Activated naive CD4-positive, alpha-beta T cell treated with anti-CD3 and anti-CD28 coated beads, Interleukin-2, amount 50 U/mL, for 72 hours (primary cell): ENCODE measurements at regions not wholly inside any gene's neighbourhood (a gene's known extent, or its start where the extent isn't known, plus 50 kb on each side); places are given as distances from the start of the nearest gene placed in this dataset.

Experiments used
- ATAC-seq, 2 donors: fragments of 150-1000 bp; cut with Tn5 transposase; 2 replicates each; pipeline ENCODE4 v1.10.0; 2021; ENCODE audit warnings: mild to moderate bottlenecking in 2 of 2, moderate library complexity in 2 of 2
- DNase-seq, 2 donors: peaks; one replicate each; pipeline ENCODE4 v3.0.0; 2021 to 2022; ENCODE audit warnings: low spot score in 2 of 2
- H3K27ac Mint-ChIP-seq, 2 donors: one replicate each; pipeline ENCODE4 v1.8.0; 2022; ENCODE audit warnings: mild to moderate bottlenecking in 2 of 2, mixed read lengths in 2 of 2
- H3K36me3 Mint-ChIP-seq, 2 donors: one replicate each; pipeline ENCODE4 v1.8.0; 2022; ENCODE audit warnings: mixed read lengths in 2 of 2
- H3K9me3 Mint-ChIP-seq, 2 donors: one replicate each; pipeline ENCODE4 v1.8.0; 2022; ENCODE audit warnings: mixed read lengths in 2 of 2

DNA sequence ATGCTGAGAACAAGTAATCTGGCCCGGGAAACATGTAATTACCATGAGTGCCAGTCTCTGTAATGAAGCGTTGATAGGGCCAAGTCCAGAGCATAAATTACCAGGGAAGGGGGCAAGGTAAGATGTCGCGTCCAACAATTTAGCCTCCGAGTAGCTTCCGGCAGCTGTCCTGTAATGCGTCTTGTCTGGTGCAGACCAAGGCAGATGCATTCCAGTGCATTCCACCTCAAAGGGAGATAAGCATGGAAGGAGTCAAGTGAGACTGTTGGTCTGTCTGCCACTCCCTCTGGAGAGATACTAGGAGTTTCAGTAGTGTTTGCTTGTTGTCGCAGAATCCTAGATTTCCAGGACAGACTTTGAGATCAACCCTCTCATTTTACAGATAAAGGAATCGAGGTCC lies 218.3 kb downstream of the AACS start:
- no peak for DNase-seq
- no peaks in the 10 kb centered on the region for H3K36me3 Mint-ChIP-seq
- ATAC-seq = no peak
- peaks cover 0 to 3% of the 10 kb centered on the region in 2 donors for H3K9me3 Mint-ChIP-seq
- H3K27ac Mint-ChIP-seq = no peak overlapping the region

DNA sequence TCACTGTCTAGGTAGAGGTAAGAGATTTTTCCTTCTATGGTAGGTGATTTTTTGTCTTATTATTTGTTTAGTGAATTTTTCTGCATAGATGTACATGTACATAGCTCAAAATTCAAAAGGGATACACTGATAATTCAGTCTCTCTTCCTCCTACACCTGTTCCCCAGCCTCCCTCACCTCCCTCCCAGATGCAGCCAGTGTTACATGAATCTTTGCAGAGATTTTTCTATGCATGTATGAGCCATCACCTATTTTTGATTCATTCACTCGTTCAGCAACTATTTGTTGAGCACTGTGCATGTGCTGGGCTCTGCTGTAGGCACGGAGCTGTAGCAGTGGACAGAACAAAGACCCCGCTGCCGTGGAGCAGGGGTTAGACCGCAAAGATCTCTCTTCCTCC lies 218.9 kb downstream of the AACS start:
- Mint-ChIP-seq H3K9me3 (peaks cover 0 to 3% of the 10 kb centered on the region in 2 donors), H3K36me3 (no peaks in the 10 kb centered on the region), H3K27ac (no peak overlapping the region)
- no peak for DNase-seq
- no peak for ATAC-seq

DNA sequence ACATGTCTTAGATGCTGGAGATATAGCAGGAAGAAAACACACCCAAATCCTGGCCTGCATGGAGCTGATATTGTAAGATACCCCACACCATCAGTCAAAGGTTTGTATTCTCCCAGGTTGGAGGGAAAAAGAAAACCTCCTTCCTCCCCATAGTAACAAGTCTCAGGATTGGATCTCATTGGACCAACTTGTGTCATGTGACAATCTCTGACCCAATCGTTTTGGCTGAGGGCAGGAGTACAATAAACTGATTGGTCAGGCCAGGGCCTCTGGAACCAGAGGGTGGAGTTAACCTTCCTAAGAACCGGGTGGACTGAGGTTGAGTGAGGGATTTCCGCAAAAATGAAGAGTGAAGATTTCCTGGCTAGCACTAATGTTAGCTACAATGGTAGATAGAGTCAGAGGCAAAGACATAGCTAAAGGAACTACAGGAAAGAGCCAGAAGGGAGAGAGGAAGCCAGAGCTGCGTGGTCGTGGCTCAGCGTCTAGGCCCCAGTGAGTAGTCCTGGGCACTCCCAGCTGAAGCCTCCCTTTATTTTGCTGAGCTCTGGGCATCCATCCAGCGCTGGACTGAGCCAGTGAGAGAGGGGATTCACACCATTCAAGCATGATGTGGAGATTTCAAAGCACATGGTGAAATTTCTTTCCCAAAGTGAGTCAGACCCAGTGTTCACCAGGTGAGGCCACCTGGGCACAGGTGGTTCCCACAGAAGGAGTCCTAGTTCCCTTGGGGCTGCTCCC lies 219.9 kb downstream of the AACS start:
- no peaks in the 10 kb centered on the region for H3K36me3 Mint-ChIP-seq
- H3K27ac Mint-ChIP-seq = no peak overlapping the region
- H3K9me3 Mint-ChIP-seq = peaks cover 0 to 3% of the 10 kb centered on the region in 2 donors
- DNase-seq (no peak), ATAC-seq (no peak)

DNA sequence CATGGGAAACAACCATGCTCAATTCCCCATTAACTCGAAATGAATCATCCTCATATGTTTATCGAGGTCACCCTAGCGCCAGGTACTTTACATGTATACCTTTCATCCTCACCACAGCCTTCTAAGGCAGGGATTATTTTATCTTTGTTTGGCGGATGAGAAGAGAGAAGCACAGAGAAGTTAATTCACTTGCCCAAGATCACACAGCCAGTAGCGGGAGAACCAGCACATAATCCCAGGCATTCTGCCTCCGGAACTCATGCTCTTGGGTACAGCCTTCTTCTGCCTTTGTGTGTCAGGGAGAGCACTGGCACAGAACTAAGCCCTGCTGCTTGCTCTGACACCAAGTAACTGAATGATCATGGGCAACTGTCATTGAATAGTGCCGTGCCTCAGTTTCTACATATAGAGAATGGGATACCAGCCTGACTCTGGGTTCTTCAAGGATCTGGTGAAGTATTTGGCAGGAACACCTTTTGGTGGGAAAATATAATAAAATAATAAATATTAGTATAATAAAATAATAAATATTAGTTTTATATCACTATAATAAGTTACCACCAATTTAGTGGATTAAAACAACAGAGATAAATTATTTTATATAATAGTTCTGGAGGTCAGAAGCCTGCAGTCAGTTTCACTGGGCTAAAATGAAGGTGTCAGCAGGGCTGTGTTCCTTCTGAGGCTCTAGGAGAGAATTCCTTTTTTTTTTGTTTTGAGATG lies 220.9 kb downstream of the AACS start:
- Mint-ChIP-seq H3K9me3 (no peaks in the 10 kb centered on the region), H3K36me3 (no peaks in the 10 kb centered on the region)
- ATAC-seq = no peak

DNA sequence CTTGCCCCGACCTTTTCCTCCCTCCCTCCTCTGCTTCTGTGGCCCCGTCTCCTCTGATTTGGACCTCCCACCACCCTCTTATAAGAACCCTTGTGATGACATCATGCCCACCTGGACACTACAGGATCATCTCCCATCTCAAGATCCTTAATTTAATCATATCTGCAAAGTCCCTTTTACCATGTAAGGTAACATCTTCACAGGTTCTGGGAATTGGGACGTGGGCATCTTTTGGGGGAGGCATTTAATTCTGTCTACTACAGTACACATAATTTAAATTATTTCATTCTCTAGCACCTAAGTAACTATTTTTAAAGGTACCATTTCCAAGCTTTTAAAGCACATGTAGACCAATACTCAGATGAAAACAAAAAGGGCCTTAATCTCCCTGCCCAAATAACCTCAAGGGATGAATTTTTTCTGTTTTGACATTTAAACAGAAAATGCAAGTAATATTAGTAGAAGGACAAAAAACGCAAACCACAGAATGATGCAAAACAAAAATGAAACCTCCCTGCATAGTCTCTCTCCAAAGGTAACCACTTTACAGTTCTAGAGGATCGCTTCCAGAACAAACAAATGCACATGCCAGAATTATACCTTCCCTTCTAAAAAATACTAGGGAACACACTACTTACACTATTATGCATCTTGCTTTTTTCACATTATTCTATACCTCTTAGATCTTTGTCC lies 222.1 kb downstream of the AACS start:
- Mint-ChIP-seq H3K27ac (no peak overlapping the region), H3K36me3 (no peaks in the 10 kb centered on the region)
- peak in 1 of 2 donors; percentile 63 for ATAC-seq

More for the DNA sequence above, 220.9 kb downstream of the AACS start:
- H3K27ac Mint-ChIP-seq = no peak overlapping the region
- no peak for DNase-seq

DNA sequence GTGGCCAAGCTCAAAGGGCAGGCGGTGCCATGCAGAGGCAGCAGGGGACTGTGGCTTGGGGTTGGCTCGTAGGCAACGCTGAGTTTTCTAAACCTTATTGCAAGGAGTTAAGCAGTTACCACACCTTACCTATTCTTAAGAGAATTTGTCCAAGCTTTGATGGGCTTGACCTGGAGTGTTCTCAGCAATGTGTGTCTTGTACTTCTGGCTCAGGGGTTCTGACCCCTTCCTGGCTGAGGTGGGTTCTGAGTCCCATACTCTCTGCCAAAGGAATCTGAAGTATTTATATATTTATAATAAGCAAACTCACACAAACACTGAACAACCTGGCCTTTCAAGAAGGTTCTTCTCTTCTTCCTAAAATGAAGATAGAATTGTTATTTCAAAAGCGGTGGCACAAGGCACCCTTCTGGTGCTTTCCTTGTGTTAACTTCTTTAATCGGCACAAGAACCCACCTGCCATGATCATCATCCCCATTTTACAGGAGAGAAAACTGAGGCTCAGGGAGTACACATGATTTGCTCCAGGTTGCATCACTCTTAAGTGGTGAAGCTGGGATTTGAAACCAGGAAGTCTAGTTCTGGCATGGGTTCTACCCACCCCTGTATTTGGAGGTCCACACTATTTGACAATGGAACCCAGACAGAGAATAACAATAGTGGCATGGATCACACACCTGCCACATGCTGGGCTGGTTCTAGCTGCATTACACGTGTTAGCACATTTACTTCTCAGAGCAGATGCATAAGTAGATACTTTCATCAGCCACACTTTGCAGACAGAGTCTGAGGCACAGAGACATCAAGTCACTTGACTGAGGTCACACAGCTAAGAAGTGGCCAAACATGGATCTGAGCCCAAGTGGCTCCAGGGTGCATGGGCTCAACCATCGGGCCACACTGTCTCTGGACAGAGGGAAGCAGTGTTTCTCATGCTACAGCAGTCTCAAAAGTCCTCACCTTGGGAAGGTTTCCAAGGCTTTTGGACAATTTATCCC lies 224.0 kb downstream of the AACS start:
- no peak for DNase-seq
- H3K9me3 Mint-ChIP-seq = no peaks in the 10 kb centered on the region
- H3K27ac Mint-ChIP-seq = no peak overlapping the region
- no peaks in the 10 kb centered on the region for H3K36me3 Mint-ChIP-seq
- no peak for ATAC-seq

More for the DNA sequence above, 222.1 kb downstream of the AACS start:
- DNase-seq = no peak
- no peaks in the 10 kb centered on the region for H3K9me3 Mint-ChIP-seq

DNA sequence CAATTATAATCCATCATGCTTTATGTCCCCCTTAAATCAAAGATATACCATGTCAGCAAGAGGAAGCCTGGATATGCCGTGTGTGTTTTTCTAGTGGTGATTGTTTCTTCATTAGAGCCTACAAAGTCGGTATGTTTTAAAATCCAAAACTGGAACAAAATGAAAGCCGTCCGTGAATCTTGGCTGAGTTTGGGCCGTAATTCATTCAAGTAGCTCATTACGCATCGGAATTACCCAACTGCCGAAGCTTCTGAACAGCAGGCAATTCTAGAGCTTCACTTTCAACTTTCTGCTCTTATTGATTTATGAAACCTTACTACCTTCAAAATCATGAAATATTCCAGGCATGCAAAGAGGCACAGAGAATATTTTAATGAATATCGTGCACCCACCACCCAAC lies 224.7 kb downstream of the AACS start:
- ATAC-seq = no peak
- DNase-seq = no peak
- Mint-ChIP-seq H3K27ac (no peak overlapping the region), H3K9me3 (no peaks in the 10 kb centered on the region), H3K36me3 (no peaks in the 10 kb centered on the region)

DNA sequence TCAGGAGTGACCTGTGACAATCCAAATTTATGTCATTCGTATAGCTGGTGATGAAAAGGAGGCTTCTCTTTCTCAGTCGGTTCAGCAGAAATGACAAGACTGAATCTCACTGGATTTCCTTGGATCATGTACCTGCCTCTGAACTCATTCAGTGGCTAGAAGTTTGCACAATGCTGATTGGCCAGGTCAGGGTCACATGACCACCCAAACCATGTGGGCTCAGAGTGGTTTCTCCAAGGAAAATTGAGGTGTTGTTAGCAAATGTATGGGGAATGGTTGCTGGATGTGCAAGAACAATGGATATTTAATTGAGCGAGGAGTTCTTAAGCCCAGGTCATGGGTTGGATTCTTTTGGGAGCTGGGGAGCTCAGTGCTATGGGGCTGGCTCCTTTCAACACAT lies 227.5 kb downstream of the AACS start:
- Mint-ChIP-seq H3K9me3 (no peaks in the 10 kb centered on the region), H3K36me3 (no peaks in the 10 kb centered on the region), H3K27ac (no peak overlapping the region)
- DNase-seq = no peak
- ATAC-seq = no peak

DNA sequence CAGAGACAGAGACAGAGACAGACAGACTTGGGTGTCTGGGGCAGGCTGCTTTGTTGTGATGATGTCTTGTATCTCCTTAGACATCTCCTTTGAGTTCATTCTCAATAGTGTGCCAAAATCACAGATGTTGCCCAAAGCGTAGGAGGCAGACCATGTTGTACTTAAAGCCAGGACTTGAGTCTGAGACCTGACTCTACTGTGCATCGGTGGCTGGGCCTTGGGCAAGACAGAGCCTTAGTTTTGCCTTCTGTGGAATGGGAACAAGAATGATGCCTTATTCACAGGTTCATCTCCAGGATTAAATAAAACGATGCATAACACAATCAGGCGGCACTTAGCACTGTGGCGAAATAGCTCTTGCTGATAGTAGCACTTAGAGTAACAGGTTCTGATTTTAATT lies 230.3 kb downstream of the AACS start:
- Mint-ChIP-seq H3K27ac (no peak overlapping the region), H3K36me3 (no peaks in the 10 kb centered on the region), H3K9me3 (no peaks in the 10 kb centered on the region)
- DNase-seq = no peak
- ATAC-seq = no peak

DNA sequence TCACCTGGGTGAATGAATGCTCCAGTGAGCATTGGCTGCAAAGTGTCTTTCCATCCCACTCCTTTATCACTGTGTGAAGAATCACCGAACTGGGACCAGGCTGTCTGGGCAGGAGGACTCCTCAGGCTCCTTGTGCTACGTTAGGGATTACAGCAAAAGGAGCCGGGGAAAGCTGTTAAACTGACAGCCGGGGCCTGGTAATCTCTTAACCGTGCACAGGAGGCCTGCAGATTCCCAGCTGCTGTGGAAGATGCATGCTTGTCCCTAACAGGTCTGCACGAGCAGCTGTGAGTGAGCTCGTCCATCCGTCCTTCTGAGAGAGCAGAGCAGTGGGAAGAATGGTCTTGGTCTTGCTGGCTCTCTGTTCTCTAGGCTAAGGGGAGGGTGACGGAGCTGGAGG lies 231.5 kb downstream of the AACS start:
- H3K27ac Mint-ChIP-seq = no peak overlapping the region
- no peak for ATAC-seq
- no peaks in the 10 kb centered on the region for H3K9me3 Mint-ChIP-seq
- no peaks in the 10 kb centered on the region for H3K36me3 Mint-ChIP-seq
- DNase-seq = no peak

DNA sequence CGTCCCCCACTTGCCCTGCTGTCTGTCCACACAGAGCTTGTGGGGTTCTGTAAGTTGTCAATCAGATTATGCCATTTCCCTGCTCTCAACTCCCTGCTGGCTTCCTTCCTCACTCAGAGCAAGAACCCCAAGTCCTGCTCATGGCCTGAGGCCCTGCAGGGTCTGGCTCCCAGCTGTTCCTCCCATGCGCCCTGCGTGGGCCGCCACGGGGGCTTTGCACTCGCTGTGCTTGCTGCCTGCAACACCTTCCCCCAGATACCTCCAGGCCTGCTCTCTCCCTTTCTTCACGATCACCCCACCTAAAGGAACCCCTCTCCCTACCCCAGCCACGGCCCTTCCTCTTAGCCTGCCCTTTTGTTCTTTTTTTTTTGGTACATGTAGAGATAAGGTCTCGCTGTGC lies 234.6 kb downstream of the AACS start:
- no peak for ATAC-seq
- H3K9me3 Mint-ChIP-seq = no peaks in the 10 kb centered on the region
- H3K36me3 Mint-ChIP-seq = no peaks in the 10 kb centered on the region

DNA sequence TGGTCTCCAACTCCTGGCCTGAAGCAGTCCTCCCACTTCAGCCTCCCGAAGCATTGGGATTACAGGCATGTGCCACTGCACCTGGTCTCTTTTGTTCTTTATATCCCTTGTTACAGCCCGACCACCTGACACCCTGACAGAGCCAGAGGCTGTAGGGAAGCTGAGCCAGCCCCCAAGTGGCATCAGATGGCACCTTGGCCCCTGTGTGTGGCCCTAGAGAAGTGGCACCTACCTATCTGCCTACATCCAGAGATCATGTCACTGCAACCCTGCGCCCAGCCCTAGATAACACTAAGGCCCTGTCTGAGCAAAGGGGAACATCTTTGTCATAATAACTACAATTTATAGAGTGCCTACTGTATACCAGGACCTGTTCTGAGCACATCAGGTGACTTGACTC lies 235.0 kb downstream of the AACS start:
- no peaks in the 10 kb centered on the region for H3K9me3 Mint-ChIP-seq
- H3K27ac Mint-ChIP-seq = no peak overlapping the region
- ATAC-seq (no peak), DNase-seq (no peak)
- H3K36me3 Mint-ChIP-seq = no peaks in the 10 kb centered on the region

More for the DNA sequence above, 234.6 kb downstream of the AACS start:
- H3K27ac Mint-ChIP-seq = no peak overlapping the region
- no peak for DNase-seq

DNA sequence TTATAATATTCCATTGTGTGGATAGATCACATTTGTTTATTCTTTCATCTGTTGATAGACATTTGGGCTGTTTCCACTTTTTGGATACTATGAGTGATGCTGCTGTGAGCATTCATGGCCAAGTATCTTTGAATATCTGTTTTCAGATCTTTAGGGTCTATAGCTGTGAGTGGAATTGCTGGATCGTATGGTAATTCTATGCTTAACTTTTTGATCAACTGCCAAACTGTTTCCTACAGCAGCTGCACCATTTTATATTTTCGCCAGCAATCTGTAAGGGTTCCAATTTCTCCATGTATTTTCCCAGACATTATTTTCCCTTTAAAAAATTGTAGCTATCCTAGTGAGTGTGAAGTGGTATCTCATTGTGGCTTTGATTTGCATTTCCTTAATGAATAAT lies 238.1 kb downstream of the AACS start:
- H3K9me3 Mint-ChIP-seq = no peaks in the 10 kb centered on the region
- no peak for DNase-seq
- H3K27ac Mint-ChIP-seq = no peak overlapping the region
- ATAC-seq = no peak
- H3K36me3 Mint-ChIP-seq = no peaks in the 10 kb centered on the region

DNA sequence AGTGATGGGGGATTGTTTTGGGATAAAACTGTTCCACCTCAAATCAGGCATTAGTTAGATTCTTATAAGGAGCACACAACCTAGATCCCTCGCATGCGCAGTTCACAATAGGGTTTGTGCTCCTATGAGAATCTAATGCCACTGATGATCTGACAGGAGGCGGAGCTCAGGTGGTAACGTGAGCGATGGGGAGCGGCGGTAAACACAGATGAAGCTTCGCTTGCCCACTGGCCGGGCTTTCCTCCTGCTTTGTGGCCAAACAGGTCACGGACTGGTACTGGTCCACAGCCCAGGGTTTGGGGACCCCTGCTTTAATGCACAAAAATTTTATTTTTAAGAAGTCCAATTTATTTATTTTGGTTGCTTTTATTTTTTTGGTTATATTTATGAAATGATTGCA lies 238.8 kb downstream of the AACS start:
- no peaks in the 10 kb centered on the region for H3K9me3 Mint-ChIP-seq
- no peak for DNase-seq
- H3K27ac Mint-ChIP-seq = no peak overlapping the region
- H3K36me3 Mint-ChIP-seq = no peaks in the 10 kb centered on the region
- ATAC-seq = no peak

DNA sequence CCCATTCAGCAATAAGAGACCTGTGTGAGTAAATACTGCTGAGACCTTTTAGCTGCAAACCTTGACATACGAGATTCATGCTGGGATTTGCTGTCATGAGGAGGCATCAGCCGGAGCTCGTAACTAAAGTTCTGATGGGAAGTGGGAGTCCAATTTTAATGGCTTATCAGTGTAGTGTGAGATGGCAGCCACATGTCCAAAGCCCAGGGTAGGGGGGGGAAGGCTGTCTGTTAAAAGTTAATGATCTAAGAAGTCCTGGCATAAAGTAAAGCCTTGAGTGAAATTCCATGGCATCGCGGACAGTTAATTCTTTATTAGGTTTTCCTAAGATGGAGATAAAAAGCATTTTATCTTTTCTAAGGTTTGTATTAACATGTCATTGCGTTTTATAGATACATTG lies 240.0 kb downstream of the AACS start:
- Mint-ChIP-seq H3K36me3 (no peaks in the 10 kb centered on the region), H3K27ac (no peak overlapping the region), H3K9me3 (no peaks in the 10 kb centered on the region)
- DNase-seq (no peak), ATAC-seq (no peak)

DNA sequence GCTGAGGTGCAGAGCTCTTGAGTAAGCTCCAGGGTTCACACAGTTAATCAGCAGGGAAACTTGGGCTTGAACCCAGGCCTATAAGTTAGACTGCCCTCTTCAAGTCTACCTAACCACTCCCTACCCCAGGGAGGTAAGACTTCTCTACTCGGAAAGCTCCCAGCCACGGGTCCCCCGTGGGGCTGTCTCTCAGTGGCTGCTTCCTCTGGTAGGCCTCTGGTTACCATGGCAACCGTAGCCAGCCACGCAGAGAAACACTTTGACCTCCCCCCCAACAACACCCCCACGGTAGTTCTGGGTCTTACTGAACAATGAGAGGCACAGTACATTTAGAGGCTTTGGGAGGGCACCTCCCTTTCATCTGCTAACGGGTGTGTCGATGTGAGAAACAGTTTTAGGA lies 245.2 kb downstream of the AACS start:
- ATAC-seq = no peak
- Mint-ChIP-seq H3K36me3 (no peaks in the 10 kb centered on the region), H3K27ac (no peak overlapping the region), H3K9me3 (no peaks in the 10 kb centered on the region)
- no peak for DNase-seq
